ENCODE measurements at regions not wholly inside any gene's neighbourhood (a gene's known extent, or its start where the extent isn't known, plus 50 kb on each side); places are given as distances from the start of the nearest gene placed in this dataset.
"Not testable (repeated sequence)": the region's sequence is repeated elsewhere in the genome, so short reads cannot be mapped to it uniquely, and the experiment has no call there.

- no peak for DNase-seq (ENCODE audit: low read depth in 2 of 2)
These were observed 51.0 kb upstream of the PHF24 start for GRCh38 chr9:34907044-34907443.

- DNase-seq (ENCODE audit: low read depth in 2 of 2): peak; percentile 67 to 72
These were observed 58.4 kb upstream of the PHF24 start for GRCh38 chr9:34899535-34900158.

- no peak for DNase-seq (ENCODE audit: low read depth in 2 of 2)
These were observed 59.2 kb upstream of the PHF24 start for GRCh38 chr9:34898846-34899245.

- DNase-seq (ENCODE audit: low read depth in 2 of 2): no peak
These were observed 62.0 kb upstream of the PHF24 start for GRCh38 chr9:34896112-34896511.

GRCh38 chr9:34892886-34893285 lies 65.2 kb upstream of the PHF24 start:
- DNase-seq (ENCODE audit: low read depth in 2 of 2): no peak

- DNase-seq (ENCODE audit: low read depth in 2 of 2): no peak
These were observed 66.7 kb upstream of the PHF24 start for GRCh38 chr9:34891386-34891785.

GRCh38 chr9:34887841-34888240 lies 70.2 kb upstream of the PHF24 start:
- no peak for DNase-seq (ENCODE audit: low read depth in 2 of 2)

GRCh38 chr9:34884747-34885189 lies 73.3 kb upstream of the PHF24 start:
- peak; percentile 8 to 12 for DNase-seq (ENCODE audit: low read depth in 2 of 2)

GRCh38 chr9:34876096-34876495 lies 82.0 kb upstream of the PHF24 start:
- no peak for DNase-seq (ENCODE audit: low read depth in 2 of 2)

- DNase-seq (ENCODE audit: low read depth in 2 of 2): no peak
These were observed 88.7 kb upstream of the PHF24 start for GRCh38 chr9:34869390-34869789.

GRCh38 chr9:34866614-34867013 lies 91.5 kb upstream of the PHF24 start:
- no peak for DNase-seq (ENCODE audit: low read depth in 2 of 2)

- no peak for DNase-seq (ENCODE audit: low read depth in 2 of 2)
These were observed 94.7 kb upstream of the PHF24 start for GRCh38 chr9:34863426-34863825.

- no peak for DNase-seq (ENCODE audit: low read depth in 2 of 2)
These were observed 95.2 kb upstream of the PHF24 start for GRCh38 chr9:34862836-34863235.

GRCh38 chr9:34862043-34862442 lies 96.0 kb upstream of the PHF24 start:
- no peak for DNase-seq (ENCODE audit: low read depth in 2 of 2)

GRCh38 chr9:34855016-34855415 lies 103.1 kb upstream of the PHF24 start:
- not testable (repeated sequence) for DNase-seq (ENCODE audit: low read depth in 2 of 2)

- no peak for DNase-seq (ENCODE audit: low read depth in 2 of 2)
These were observed 120.1 kb upstream of the CCL21 start for GRCh38 chr9:34830068-34830467.

GRCh38 chr9:34826999-34827538 lies 117.1 kb upstream of the CCL21 start:
- no peak for DNase-seq (ENCODE audit: low read depth in 2 of 2)

GRCh38 chr9:34825775-34826174 lies 115.8 kb upstream of the CCL21 start:
- DNase-seq (ENCODE audit: low read depth in 2 of 2): no peak

- no peak for DNase-seq (ENCODE audit: low read depth in 2 of 2)
These were observed 113.8 kb upstream of the CCL21 start for GRCh38 chr9:34823778-34824177.

GRCh38 chr9:34810187-34810524 lies 100.2 kb upstream of the CCL21 start:
- DNase-seq (ENCODE audit: low read depth in 2 of 2): no peak

GRCh38 chr9:34809504-34810186 lies 99.7 kb upstream of the CCL21 start:
- no peak for DNase-seq (ENCODE audit: low read depth in 2 of 2)

- no peak for DNase-seq (ENCODE audit: low read depth in 2 of 2)
These were observed 93.0 kb upstream of the CCL21 start for GRCh38 chr9:34802916-34803315.

- DNase-seq (ENCODE audit: low read depth in 2 of 2): no peak
These were observed 87.4 kb upstream of the CCL21 start for GRCh38 chr9:34797367-34797766.

GRCh38 chr9:34796924-34797323 lies 87.0 kb upstream of the CCL21 start:
- DNase-seq (ENCODE audit: low read depth in 2 of 2): no peak
